Testis (tissue), 2 donors: ENCODE measurements at regions not wholly inside any gene's neighbourhood (a gene's known extent, or its start where the extent isn't known, plus 50 kb on each side); places are given as distances from the start of the nearest gene placed in this dataset.

Experiments
- DNase-seq: peaks from one replicate; pipeline ENCODE4 v3.0.0-alpha.2; 2019
- H3K27ac ChIP-seq, 2 donors: fragments of 200-600 bp; sonication (generic); one replicate each; pipeline ENCODE4 v1.5.1; 2019
- H3K27me3 ChIP-seq: fragments of 200-600 bp; sonication (generic); one replicate; pipeline ENCODE4 v1.5.1; 2019
- H3K36me3 ChIP-seq: fragments of 200-600 bp; sonication (generic); one replicate; pipeline ENCODE4 v1.5.1; 2017; ENCODE audit warnings: low read depth; ENCODE audit errors: missing control alignments
- H3K4me1 ChIP-seq: fragments of 200-600 bp; sonication (generic); one replicate; pipeline ENCODE4 v1.5.1; 2019
- H3K4me3 ChIP-seq, 2 donors: fragments of 200-600 bp; sonication (generic); one replicate each; pipeline ENCODE4 v1.5.1; 2017 to 2019
- H3K9me3 ChIP-seq: fragments of 200-600 bp; sonication (generic); one replicate; pipeline ENCODE4 v1.5.1; 2017
- CTCF ChIP-seq, 3 experiments: fragments of 450-650 bp in 2 of 3; fragments of 200-600 bp in 1 of 3; sonication (generic) in 1 of 3; IDR thresholded peaks; one replicate each; pipeline ENCODE4 v1.5.1; 2016 to 2019; ENCODE audit warnings: antibody characterized with exemption in 3 of 3, mild to moderate bottlenecking in 2 of 3, moderate library complexity in 1 of 3
- POLR2A ChIP-seq: fragments of 450-650 bp; IDR thresholded peaks from one replicate; pipeline ENCODE4 v1.6.1; 2017; ENCODE audit warnings: antibody characterized with exemption, mild to moderate bottlenecking, moderate library complexity
- WGBS, 2 donors: methylation state at CpG; one replicate each; pipeline ENCODE4 v1.1.5; 2018; 5-methylcytosine and 5-hydroxymethylcytosine counted together
- intact Hi-C: fragments of 100-400 bp; cut with DNase I; formaldehyde crosslinking; loops from one replicate; pipeline ENCODE4 v1.15.1; 2023; ENCODE audit warnings: low total_unique reads

GRCh38 chr1:175803413-175803812 lies 60.0 kb upstream of the TNR start:
- Histone ChIP-seq H3K27me3 (no peaks in the 10 kb centered on the region), H3K4me3 (no peak overlapping the region), H3K4me1 (no peaks in the 10 kb centered on the region), H3K36me3 (no peaks in the 10 kb centered on the region), H3K27ac (no peak overlapping the region), H3K9me3 (no peaks in the 10 kb centered on the region)
- no peak for DNase-seq
- TF ChIP-seq POLR2A (no peak), CTCF (IDR thresholded peaks at IDR 0.05) (no peak)
- WGBS, 2 donors: 56 to 66% methylated on average over 1 of the region's 1 CpG
- intact Hi-C loops: no loop called here

- WGBS, 2 donors: 83 to 85% methylated on average over 10 of the region's 10 CpGs
- TF ChIP-seq POLR2A (no peak), CTCF (IDR thresholded peaks at IDR 0.05) (no peak)
Measured at GRCh38 chr1:175802407-175803123, 59.2 kb upstream of the TNR start.

GRCh38 chr1:175801979-175802378 lies 58.6 kb upstream of the TNR start:
- WGBS, 2 donors: 77 to 92% methylated on average over 5 of the region's 5 CpGs
- Histone ChIP-seq H3K27ac (no peak overlapping the region), H3K4me3 (no peak overlapping the region), H3K36me3 (no peaks in the 10 kb centered on the region), H3K4me1 (no peaks in the 10 kb centered on the region), H3K27me3 (no peaks in the 10 kb centered on the region), H3K9me3 (no peaks in the 10 kb centered on the region)
- TF ChIP-seq CTCF (IDR thresholded peaks at IDR 0.05): no peak
- TF ChIP-seq POLR2A: no peak
- intact Hi-C loops: no loop called here
- no peak for DNase-seq

More at GRCh38 chr1:175802407-175803123, 59.2 kb upstream of the TNR start:
- Histone ChIP-seq H3K4me3 (no peak overlapping the region), H3K27me3 (no peaks in the 10 kb centered on the region), H3K27ac (no peak overlapping the region), H3K36me3 (no peaks in the 10 kb centered on the region), H3K9me3 (no peaks in the 10 kb centered on the region), H3K4me1 (no peaks in the 10 kb centered on the region)
- intact Hi-C loops: no loop called here
- no peak for DNase-seq

GRCh38 chr1:175797576-175797975 lies 54.2 kb upstream of the TNR start:
- H3K9me3 ChIP-seq: no peaks in the 10 kb centered on the region
- no peak overlapping the region for H3K4me3 ChIP-seq
- no peak for DNase-seq
- TF ChIP-seq CTCF (IDR thresholded peaks at IDR 0.05) (no peak), POLR2A (no peak)
- no peaks in the 10 kb centered on the region for H3K36me3 ChIP-seq
- no peak overlapping the region for H3K27ac ChIP-seq
- intact Hi-C loops: no loop called here
- H3K27me3 ChIP-seq: no peaks in the 10 kb centered on the region
- no peaks in the 10 kb centered on the region for H3K4me1 ChIP-seq

GRCh38 chr1:175794586-175794985 lies 51.2 kb upstream of the TNR start:
- H3K27ac ChIP-seq: no peak overlapping the region
- H3K27me3 ChIP-seq: no peaks in the 10 kb centered on the region
- H3K4me1 ChIP-seq: no peaks in the 10 kb centered on the region
- H3K4me3 ChIP-seq: no peak overlapping the region
- TF ChIP-seq POLR2A (no peak), CTCF (IDR thresholded peaks at IDR 0.05) (no peak)
- DNase-seq: no peak
- intact Hi-C loops: no loop called here
- no peaks in the 10 kb centered on the region for H3K9me3 ChIP-seq
- H3K36me3 ChIP-seq: no peaks in the 10 kb centered on the region
